GM06990 (cell line): ENCODE measurements at regions not wholly inside any gene's neighbourhood (a gene's known extent, or its start where the extent isn't known, plus 50 kb on each side); places are given as distances from the start of the nearest gene placed in this dataset.

Experiments used
- DNase-seq: peaks from one replicate; pipeline ENCODE4 v3.0.0-alpha.2; 2011; ENCODE audit not compliant: insufficient read length; ENCODE audit errors: extremely low read depth
- H3K27me3 ChIP-seq: replicated peaks from 2 replicates; pipeline ENCODE4 v1.6.0; 2011; ENCODE audit warnings: low read length; ENCODE audit not compliant: control insufficient read depth, insufficient read depth
- H3K36me3 ChIP-seq: 2 replicates; pipeline ENCODE4 v1.5.1; 2011; ENCODE audit warnings: low read length; ENCODE audit not compliant: control insufficient read depth, insufficient read depth
- H3K4me3 ChIP-seq: replicated peaks from 2 replicates; pipeline ENCODE4 v1.5.1; 2011; ENCODE audit warnings: low read depth, mild to moderate bottlenecking, control low read depth, low read length
- TF ChIP-seq, protein P1 (sequence below): IDR thresholded peaks from 2 replicates; pipeline ENCODE4 v1.5.1; 2011; ENCODE audit warnings: low read length, control low read depth, mild to moderate bottlenecking, inconsistent platforms; ENCODE audit not compliant: insufficient read depth, poor library complexity, severe bottlenecking

DNA sequence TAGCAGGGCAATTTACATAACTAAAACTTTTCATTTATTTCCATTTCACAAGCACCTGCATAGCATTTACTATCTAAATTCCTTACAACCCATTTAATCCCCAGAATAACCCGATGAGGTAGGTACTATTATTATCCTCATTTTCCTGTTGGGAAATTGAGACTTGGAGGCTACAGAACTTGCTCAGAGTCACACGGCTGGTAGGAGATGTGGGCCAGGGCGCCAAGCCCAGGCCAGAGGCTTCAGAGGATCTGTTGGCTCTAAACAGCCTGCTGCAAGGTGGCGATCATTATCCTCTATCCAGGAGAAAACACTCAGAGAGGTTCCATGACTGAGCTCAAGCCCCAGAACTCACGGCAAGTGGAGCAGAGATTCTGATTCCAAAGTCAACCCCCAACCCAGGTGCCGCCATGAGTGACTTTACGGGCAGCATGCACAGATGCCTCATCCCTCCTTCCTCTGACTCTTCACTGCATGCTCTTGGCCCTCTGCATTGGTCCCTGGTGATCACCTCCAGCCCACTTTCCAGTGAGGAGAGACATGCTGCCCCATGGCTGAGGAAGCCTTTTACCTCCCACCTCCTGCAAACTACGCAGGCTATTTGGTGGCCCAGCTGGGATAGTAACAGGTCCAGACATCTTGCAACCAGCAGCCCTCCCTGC, 168.4 kb upstream of the FSTL4 start:
- TF ChIP-seq, protein P1, sequence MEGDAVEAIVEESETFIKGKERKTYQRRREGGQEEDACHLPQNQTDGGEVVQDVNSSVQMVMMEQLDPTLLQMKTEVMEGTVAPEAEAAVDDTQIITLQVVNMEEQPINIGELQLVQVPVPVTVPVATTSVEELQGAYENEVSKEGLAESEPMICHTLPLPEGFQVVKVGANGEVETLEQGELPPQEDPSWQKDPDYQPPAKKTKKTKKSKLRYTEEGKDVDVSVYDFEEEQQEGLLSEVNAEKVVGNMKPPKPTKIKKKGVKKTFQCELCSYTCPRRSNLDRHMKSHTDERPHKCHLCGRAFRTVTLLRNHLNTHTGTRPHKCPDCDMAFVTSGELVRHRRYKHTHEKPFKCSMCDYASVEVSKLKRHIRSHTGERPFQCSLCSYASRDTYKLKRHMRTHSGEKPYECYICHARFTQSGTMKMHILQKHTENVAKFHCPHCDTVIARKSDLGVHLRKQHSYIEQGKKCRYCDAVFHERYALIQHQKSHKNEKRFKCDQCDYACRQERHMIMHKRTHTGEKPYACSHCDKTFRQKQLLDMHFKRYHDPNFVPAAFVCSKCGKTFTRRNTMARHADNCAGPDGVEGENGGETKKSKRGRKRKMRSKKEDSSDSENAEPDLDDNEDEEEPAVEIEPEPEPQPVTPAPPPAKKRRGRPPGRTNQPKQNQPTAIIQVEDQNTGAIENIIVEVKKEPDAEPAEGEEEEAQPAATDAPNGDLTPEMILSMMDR, result no peak
- H3K27me3 ChIP-seq, result no peaks in the 10 kb centered on the region; the same call in 1 of the 2 replicates
- no peak for DNase-seq
- no peaks in the 10 kb centered on the region for H3K36me3 ChIP-seq
- H3K4me3 ChIP-seq, result no peak overlapping the region

DNA sequence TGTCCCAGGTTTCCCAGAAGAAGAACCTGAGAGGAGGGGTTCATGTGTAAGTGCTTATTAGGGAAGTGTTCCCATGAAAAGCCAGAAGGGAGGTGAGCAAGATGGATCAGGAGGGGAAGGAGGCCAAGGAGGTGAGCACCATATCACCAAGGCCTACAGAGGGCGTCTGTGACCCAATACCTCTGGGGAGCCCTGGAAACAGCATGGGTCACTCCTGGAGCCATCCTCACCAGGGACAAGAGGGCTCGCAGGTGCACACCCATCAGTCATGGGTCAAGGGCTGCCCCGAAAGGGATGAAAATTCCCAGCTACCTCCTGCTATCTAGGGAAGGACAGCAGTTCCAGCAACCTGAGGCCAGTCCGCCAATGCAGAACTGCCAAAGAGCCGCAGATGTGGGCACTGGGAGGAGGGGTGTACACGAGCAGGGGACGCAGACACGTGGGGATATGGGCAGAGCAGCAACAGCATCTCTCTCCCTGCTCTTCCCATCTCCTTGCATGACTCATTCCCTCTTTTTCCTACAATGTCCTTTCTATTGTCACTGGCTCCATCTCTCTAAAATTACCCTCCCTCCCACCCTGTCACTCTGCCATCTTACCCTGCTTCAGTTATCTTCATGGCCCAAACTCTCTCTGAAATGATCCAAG, 167.6 kb upstream of the FSTL4 start:
- Histone ChIP-seq H3K27me3 (no peaks in the 10 kb centered on the region; the same call in 1 of the 2 replicates), H3K36me3 (no peaks in the 10 kb centered on the region), H3K4me3 (no peak overlapping the region)
- no peak for DNase-seq
- TF ChIP-seq, protein P1, result peak; percentile 52

DNA sequence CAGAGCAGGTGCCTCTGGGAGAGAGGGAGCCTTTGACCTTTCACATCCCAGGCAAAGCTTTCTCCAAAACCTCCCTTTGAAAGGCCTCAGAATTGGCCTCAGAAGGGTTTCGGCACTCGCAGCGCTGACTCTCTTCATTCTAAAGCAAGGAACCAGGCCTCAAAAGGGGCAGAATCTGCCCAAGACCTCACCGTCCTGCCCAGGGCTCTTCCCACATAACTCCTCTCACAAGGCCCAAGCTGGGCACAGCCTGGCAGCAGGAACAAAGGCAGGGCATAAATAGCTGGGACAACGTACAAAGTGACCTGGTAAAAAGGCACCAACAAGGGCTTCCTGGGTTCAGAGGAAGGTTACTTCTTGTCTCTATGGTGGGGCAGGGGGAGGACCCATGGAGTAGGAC, 166.3 kb upstream of the FSTL4 start:
- Histone ChIP-seq H3K4me3 (no peak overlapping the region), H3K36me3 (no peaks in the 10 kb centered on the region), H3K27me3 (no peaks in the 10 kb centered on the region; the same call in 1 of the 2 replicates)
- no peak for DNase-seq
- TF ChIP-seq, protein P1, result no peak

DNA sequence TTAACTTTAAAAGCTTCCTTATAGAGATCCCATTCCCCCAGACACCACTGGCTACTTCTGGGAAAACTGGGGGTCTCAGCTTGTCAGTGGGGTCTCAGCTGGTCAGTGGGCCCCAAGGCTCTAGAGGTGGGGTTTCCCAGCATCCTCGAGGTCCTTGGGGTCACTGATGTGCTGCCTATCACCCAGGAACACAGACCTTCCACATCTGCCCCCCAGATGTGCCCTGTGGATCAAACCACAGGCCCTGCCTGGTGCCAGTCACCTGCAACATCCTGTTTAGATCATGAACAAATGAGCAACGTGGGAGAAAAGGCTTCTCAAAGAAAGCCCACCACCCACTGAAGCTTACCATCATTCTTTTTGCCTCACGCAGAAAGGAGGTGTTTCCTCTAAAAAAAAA, 165.6 kb upstream of the FSTL4 start:
- H3K4me3 ChIP-seq, result no peak overlapping the region
- no peaks in the 10 kb centered on the region for H3K36me3 ChIP-seq
- no peaks in the 10 kb centered on the region; the same call in 1 of the 2 replicates for H3K27me3 ChIP-seq
- no peak for DNase-seq
- TF ChIP-seq, protein P1, result no peak

DNA sequence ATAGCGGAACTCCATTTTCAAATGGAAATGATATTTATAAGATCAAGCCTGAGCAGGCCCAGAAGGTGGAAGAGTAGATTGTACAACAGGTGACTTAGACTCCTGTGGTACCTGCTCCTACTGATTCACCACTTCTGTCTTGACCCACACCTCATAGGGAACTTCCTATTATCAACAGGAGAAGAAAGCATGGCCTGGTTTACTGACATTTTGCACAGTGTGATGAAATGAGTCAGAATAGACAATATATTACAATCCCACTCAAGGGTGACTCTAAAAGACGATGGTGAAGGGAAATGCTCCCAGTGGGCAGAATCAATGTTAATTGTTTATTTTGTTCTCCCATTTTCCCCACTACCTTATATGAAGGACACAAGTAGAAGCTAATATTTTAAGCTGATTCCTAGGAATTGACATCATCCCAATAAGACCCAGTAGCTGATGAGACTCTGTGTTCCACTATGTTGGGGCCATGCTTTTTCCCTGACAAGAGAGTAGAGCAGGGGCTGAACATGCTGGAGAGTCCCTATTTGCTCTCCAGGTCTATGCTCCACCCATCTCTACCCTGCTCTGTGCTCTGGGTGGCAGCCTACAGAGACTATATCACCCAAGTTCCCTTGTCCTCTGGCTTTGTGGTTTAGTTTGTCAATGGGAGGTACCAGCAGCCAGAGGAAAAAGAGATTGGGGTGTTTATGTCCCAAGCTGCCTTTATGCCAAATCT, 163.4 kb upstream of the FSTL4 start:
- DNase-seq, result no peak
- TF ChIP-seq, protein P1, result no peak
- no peak overlapping the region for H3K4me3 ChIP-seq
- H3K27me3 ChIP-seq, result no peaks in the 10 kb centered on the region; the same call in 1 of the 2 replicates
- H3K36me3 ChIP-seq, result no peaks in the 10 kb centered on the region
